Smooth muscle cell (in vitro differentiated cells): ENCODE measurements at regions not wholly inside any gene's neighbourhood (a gene's known extent, or its start where the extent isn't known, plus 50 kb on each side); places are given as distances from the start of the nearest gene placed in this dataset.

Source experiments
- DNase-seq: peaks from one replicate; lab custom pipeline; 2025; ENCODE audit not compliant: unreplicated experiment; lab: John Stamatoyannopoulos, UW
- H2AFZ ChIP-seq: fragments of 200-600 bp; sonication (generic); 2 replicates; pipeline ENCODE4 v1.6.0; 2016; ENCODE audit warnings: antibody characterized with exemption, low read depth, mild to moderate bottlenecking
- H3F3A ChIP-seq: fragments of 200-600 bp; sonication (generic); 2 replicates; pipeline ENCODE4 v1.6.0; 2017; ENCODE audit warnings: antibody characterized with exemption, low read depth
- H3K27ac ChIP-seq: fragments of 200-600 bp; sonication (generic); 2 replicates; pipeline ENCODE4 v1.5.1; 2016; ENCODE audit warnings: low read depth, mild to moderate bottlenecking
- H3K27me3 ChIP-seq: fragments of 200-600 bp; sonication (generic); 2 replicates; pipeline ENCODE4 v1.6.1; 2016; ENCODE audit warnings: low read depth, mild to moderate bottlenecking
- H3K36me3 ChIP-seq: fragments of 200-600 bp; sonication (generic); 2 replicates; pipeline ENCODE4 v1.5.1; 2016; ENCODE audit warnings: low read depth
- H3K4me1 ChIP-seq: fragments of 200-600 bp; sonication (generic); 2 replicates; pipeline ENCODE4 v1.5.1; 2016; ENCODE audit warnings: low read depth
- H3K4me2 ChIP-seq: fragments of 200-600 bp; sonication (generic); 2 replicates; pipeline ENCODE4 v1.6.0; 2016; ENCODE audit warnings: mild to moderate bottlenecking
- H3K4me3 ChIP-seq: fragments of 200-600 bp; sonication (generic); 2 replicates; pipeline ENCODE4 v1.5.1; 2016; ENCODE audit warnings: mild to moderate bottlenecking
- H3K79me2 ChIP-seq: fragments of 200-600 bp; sonication (generic); 2 replicates; pipeline ENCODE4 v1.6.0; 2016; ENCODE audit warnings: low read depth, mild to moderate bottlenecking
- H3K9ac ChIP-seq: fragments of 200-600 bp; sonication (generic); 2 replicates; pipeline ENCODE4 v1.6.0; 2016; ENCODE audit warnings: low read depth
- H3K9me3 ChIP-seq: fragments of 200-600 bp; sonication (generic); replicated peaks from 2 replicates; pipeline ENCODE4 v1.5.1; 2016; ENCODE audit warnings: low read depth
- H4K20me1 ChIP-seq: fragments of 200-600 bp; sonication (generic); 2 replicates; pipeline ENCODE4 v1.6.0; 2016; ENCODE audit warnings: low read depth
- WGBS: methylation state at CpG from one replicate; pipeline ENCODE4 v1.1.7; 2016; ENCODE audit warnings: low lambda C conversion rate; 5-methylcytosine and 5-hydroxymethylcytosine counted together
- TF ChIP-seq, protein P1 (sequence below): fragments of 200-600 bp; sonication (generic); IDR thresholded peaks from 2 replicates; pipeline ENCODE4 v1.5.1; 2017; ENCODE audit warnings: borderline replicate concordance, mild to moderate bottlenecking, antibody characterized with exemption; ENCODE audit not compliant: insufficient read depth, poor library complexity, severe bottlenecking

DNA sequence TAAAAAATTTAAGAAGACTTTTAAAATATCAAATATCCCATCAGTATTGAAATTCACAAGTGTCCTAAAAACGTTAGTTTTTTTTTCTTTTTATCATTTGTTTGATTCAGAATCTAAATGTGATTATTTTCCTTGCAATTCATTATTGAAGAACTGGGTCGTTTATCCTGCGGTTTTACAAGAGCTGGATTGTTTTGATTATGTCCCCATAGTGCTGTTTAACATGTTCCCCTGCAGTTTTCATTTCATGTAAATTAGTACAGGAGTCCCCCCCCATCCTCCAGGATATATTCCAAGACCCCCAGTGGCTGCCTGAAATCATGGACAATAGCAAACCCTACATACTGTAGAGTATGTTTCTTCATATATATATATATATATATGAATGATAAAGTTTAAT, 105.7 kb downstream of the KCTD15 start:
- H3K79me2 ChIP-seq = no peaks in the 10 kb centered on the region
- H3K27me3 ChIP-seq = no peaks in the 10 kb centered on the region
- no peaks in the 10 kb centered on the region for H4K20me1 ChIP-seq
- H3K27ac ChIP-seq = no peak overlapping the region
- TF ChIP-seq, protein P1, sequence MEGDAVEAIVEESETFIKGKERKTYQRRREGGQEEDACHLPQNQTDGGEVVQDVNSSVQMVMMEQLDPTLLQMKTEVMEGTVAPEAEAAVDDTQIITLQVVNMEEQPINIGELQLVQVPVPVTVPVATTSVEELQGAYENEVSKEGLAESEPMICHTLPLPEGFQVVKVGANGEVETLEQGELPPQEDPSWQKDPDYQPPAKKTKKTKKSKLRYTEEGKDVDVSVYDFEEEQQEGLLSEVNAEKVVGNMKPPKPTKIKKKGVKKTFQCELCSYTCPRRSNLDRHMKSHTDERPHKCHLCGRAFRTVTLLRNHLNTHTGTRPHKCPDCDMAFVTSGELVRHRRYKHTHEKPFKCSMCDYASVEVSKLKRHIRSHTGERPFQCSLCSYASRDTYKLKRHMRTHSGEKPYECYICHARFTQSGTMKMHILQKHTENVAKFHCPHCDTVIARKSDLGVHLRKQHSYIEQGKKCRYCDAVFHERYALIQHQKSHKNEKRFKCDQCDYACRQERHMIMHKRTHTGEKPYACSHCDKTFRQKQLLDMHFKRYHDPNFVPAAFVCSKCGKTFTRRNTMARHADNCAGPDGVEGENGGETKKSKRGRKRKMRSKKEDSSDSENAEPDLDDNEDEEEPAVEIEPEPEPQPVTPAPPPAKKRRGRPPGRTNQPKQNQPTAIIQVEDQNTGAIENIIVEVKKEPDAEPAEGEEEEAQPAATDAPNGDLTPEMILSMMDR = no peak
- H3K9me3 ChIP-seq = peaks cover 7% of the 10 kb centered on the region
- no peak overlapping the region for H3K4me3 ChIP-seq
- H3F3A ChIP-seq = peaks cover 11% of the 10 kb centered on the region
- H2AFZ ChIP-seq = no peak overlapping the region
- no peak overlapping the region for H3K9ac ChIP-seq
- 79% methylated on average over 3 of the region's 3 CpGs for WGBS
- DNase-seq = no peak
- H3K4me1 ChIP-seq = peaks cover 14% of the 10 kb centered on the region
- no peak overlapping the region for H3K4me2 ChIP-seq
- H3K36me3 ChIP-seq = no peaks in the 10 kb centered on the region

DNA sequence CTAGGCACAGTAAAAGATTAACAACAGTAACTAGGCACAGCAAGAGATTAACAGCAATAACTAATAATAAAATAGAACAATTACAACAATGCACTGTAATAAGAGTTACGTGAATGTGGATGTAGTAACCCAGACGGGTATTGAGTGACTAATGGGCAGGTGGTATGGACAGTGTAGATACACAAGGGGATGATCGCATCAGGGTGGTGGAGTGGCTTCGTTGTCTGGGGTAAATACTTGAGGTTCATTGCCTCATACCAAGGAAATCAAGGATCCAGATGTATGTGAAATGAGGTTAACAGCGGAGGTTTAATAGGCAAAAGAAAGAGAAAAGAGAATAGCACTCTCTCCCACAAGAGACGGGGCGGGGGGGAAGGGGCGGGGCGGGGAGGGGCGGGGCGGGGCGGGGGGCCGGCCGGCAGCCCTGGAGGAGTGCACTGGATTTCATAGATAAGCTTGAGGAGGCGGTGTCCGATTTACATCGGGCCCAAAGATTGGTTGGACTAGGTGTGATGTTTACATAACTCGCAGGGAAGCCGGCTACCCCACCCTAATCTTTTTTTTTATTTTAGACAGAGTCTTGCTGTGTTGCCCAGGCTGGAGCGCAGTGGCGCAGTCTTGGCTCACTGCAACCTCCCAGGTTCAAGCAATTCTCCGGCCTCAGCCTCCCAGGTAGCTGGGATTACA, 106.3 kb downstream of the KCTD15 start:
- H3K4me3 ChIP-seq = no peak overlapping the region
- WGBS = 82% methylated on average over 22 of the region's 22 CpGs
- H3K79me2 ChIP-seq = no peaks in the 10 kb centered on the region
- peaks cover 14% of the 10 kb centered on the region for H3K4me1 ChIP-seq
- H3K27me3 ChIP-seq = no peaks in the 10 kb centered on the region
- H3K4me2 ChIP-seq = no peak overlapping the region
- no peaks in the 10 kb centered on the region for H3K36me3 ChIP-seq
- no peak overlapping the region for H3K27ac ChIP-seq
- H3K9me3 ChIP-seq = peaks cover 7% of the 10 kb centered on the region
- H2AFZ ChIP-seq = no peak overlapping the region
- H3F3A ChIP-seq = peaks cover 11% of the 10 kb centered on the region
- TF ChIP-seq, protein P1 = no peak
- no peaks in the 10 kb centered on the region for H4K20me1 ChIP-seq
- DNase-seq = no peak
- no peak overlapping the region for H3K9ac ChIP-seq

DNA sequence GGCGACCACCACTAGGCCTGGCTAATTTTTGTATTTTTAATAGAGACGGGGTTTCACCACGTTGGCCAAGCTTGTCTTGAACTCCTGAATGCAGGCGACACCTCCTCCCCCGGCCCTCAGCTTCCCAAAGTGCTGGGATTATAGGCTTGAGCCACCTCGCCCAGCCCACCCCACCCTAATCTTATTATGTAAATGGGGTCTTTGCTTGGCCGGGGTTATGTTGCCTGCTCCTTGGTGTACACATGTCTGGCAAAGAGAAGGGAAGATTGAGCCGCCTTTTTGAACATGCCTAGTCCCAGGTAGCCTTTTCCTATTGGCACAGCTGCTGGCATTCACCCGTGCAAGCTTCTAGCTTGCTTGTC, 106.8 kb downstream of the KCTD15 start:
- peaks cover 11% of the 10 kb centered on the region for H3F3A ChIP-seq
- peaks cover 2% of the 10 kb centered on the region for H3K9me3 ChIP-seq
- H3K36me3 ChIP-seq = no peaks in the 10 kb centered on the region
- H3K27ac ChIP-seq = no peak overlapping the region
- 90% methylated on average over 8 of the region's 9 CpGs for WGBS
- H3K4me1 ChIP-seq = peaks cover 14% of the 10 kb centered on the region
- no peaks in the 10 kb centered on the region for H3K27me3 ChIP-seq
- TF ChIP-seq, protein P1 = no peak
- no peak overlapping the region for H2AFZ ChIP-seq
- H3K79me2 ChIP-seq = no peaks in the 10 kb centered on the region
- H4K20me1 ChIP-seq = no peaks in the 10 kb centered on the region
- no peak overlapping the region for H3K9ac ChIP-seq
- no peak overlapping the region for H3K4me3 ChIP-seq
- no peak for DNase-seq
- H3K4me2 ChIP-seq = no peak overlapping the region

DNA sequence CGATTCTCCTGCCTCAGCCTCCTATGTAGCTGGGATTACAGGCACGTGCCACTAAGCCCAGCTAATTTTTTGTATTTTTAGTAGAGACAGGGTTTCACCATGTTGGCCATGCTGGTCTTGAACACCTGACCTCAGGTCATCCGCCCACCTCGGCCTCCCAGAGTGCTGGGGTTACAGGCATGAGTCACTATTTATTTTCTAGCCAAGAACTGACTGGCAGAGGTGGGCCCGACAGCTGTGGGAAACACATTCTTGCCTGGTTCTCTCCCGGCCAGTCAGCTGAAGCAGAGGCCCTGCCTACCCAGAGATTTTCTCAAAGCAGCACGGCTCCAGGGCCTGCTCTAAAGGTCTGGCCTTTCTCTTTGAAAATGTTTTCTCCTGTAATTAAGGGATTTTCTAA, 108.0 kb downstream of the KCTD15 start:
- no peaks in the 10 kb centered on the region for H3K27me3 ChIP-seq
- H3K4me2 ChIP-seq = peak overlapping the region; percentile 92
- H3K36me3 ChIP-seq = no peaks in the 10 kb centered on the region
- TF ChIP-seq, protein P1 = no peak
- H3K4me3 ChIP-seq = peak overlapping the region; percentile 62
- no peaks in the 10 kb centered on the region for H3K9me3 ChIP-seq
- DNase-seq = no peak
- peak overlapping the region; percentile 96 for H2AFZ ChIP-seq
- H3K27ac ChIP-seq = peak overlapping the region; percentile 69
- WGBS = 27% methylated on average over 7 of the region's 7 CpGs
- H3K4me1 ChIP-seq = peaks cover 14% of the 10 kb centered on the region
- H3K79me2 ChIP-seq = no peaks in the 10 kb centered on the region
- peaks cover 11% of the 10 kb centered on the region for H3F3A ChIP-seq
- H4K20me1 ChIP-seq = no peaks in the 10 kb centered on the region
- H3K9ac ChIP-seq = no peak overlapping the region
